A673 (cell line): ENCODE measurements at regions not wholly inside any gene's neighbourhood (a gene's known extent, or its start where the extent isn't known, plus 50 kb on each side); places are given as distances from the start of the nearest gene placed in this dataset.

ENCODE experiments used
- BruUV-seq: library from RNA; stranded (reverse); fragments of 400-500 nt; replicated peaks from 2 replicates; lab custom pipeline; 2021; lab: Mats Ljungman, UMichigan
- CTCF ChIA-PET: fragments of 300-600 bp; sonication (Branson Sonifier 250); formaldehyde crosslinking; loops from one replicate; lab custom pipeline; 2022; ENCODE audit warnings: antibody characterized with exemption; lab: Charles Lee
- POLR2A ChIA-PET: fragments of 300-600 bp; sonication (Branson Sonifier 250); formaldehyde crosslinking; loops from one replicate; lab custom pipeline; 2022; ENCODE audit warnings: antibody characterized with exemption; ENCODE audit not compliant: low non-redundant PET; lab: Charles Lee
- DNase-seq: peaks from one replicate; pipeline ENCODE4 v3.0.0-alpha.2; 2015; ENCODE audit warnings: low spot score
- H3K27ac ChIP-seq: fragments of 200-600 bp; sonication (generic); 2 replicates; pipeline ENCODE4 v1.5.1; 2016; ENCODE audit warnings: mixed run types, low read depth, mild to moderate bottlenecking, mixed read lengths, antibody characterized with exemption, low read length; ENCODE audit not compliant: poor library complexity, severe bottlenecking
- H3K27me3 ChIP-seq: fragments of 200-600 bp; sonication (generic); replicated peaks from 2 replicates; pipeline ENCODE4 v1.6.1; 2017; ENCODE audit warnings: mixed run types, low read depth, mild to moderate bottlenecking, mixed read lengths, antibody characterized with exemption, low read length; ENCODE audit not compliant: insufficient read depth, poor library complexity
- H3K36me3 ChIP-seq: fragments of 200-600 bp; sonication (generic); 2 replicates; pipeline ENCODE4 v1.6.1; 2016; ENCODE audit warnings: mixed run types, mild to moderate bottlenecking, mixed read lengths, antibody characterized with exemption, low read length; ENCODE audit not compliant: insufficient read depth, poor library complexity, severe bottlenecking
- H3K4me1 ChIP-seq: fragments of 200-600 bp; sonication (generic); 2 replicates; pipeline ENCODE4 v1.6.1; 2017; ENCODE audit warnings: mixed run types, mild to moderate bottlenecking, mixed read lengths, antibody characterized with exemption, low read length; ENCODE audit not compliant: insufficient read depth, poor library complexity, severe bottlenecking
- H3K4me3 ChIP-seq: fragments of 200-600 bp; sonication (generic); 2 replicates; pipeline ENCODE4 v1.5.1; 2016; ENCODE audit warnings: low read depth, mixed run types, mild to moderate bottlenecking, mixed read lengths, low read length; ENCODE audit not compliant: poor library complexity, severe bottlenecking
- H3K9me3 ChIP-seq: fragments of 200-600 bp; sonication (generic); 2 replicates; pipeline ENCODE4 v1.6.1; 2016; ENCODE audit warnings: mixed run types, low read depth, mild to moderate bottlenecking, mixed read lengths, antibody characterized with exemption, low read length; ENCODE audit not compliant: poor library complexity, severe bottlenecking
- CTCF ChIP-seq: fragments of 300-800, 200-600 bp; sonication (generic); conservative IDR thresholded peaks from 2 replicates; pipeline ENCODE4 v1.5.1; 2017; ENCODE audit warnings: low read depth, mild to moderate bottlenecking, antibody characterized with exemption, low read length, moderate library complexity, mixed read lengths
- EZH2 ChIP-seq: fragments of 200-600 bp; sonication (generic); IDR thresholded peaks from 2 replicates; pipeline ENCODE4 v1.6.1; 2017; ENCODE audit warnings: borderline replicate concordance, low read depth, mild to moderate bottlenecking, mixed read lengths, antibody characterized with exemption, low read length; ENCODE audit not compliant: poor library complexity, severe bottlenecking
- intact Hi-C: fragments of 100-400 bp; cut with micrococcal nuclease; formaldehyde crosslinking; loops from one replicate; pipeline ENCODE4 v1.10.0; 2022; ENCODE audit not compliant: unreplicated experiment

- CTCF ChIA-PET: no interaction called here
- Histone ChIP-seq H3K27me3 (no peaks in the 10 kb centered on the region), H3K9me3 (no peaks in the 10 kb centered on the region), H3K4me1 (peaks cover 5% of the 10 kb centered on the region), H3K27ac (no peak overlapping the region), H3K36me3 (no peaks in the 10 kb centered on the region), H3K4me3 (no peak overlapping the region)
- intact Hi-C loops: no loop called here
- no peak for TF ChIP-seq EZH2
- TF ChIP-seq CTCF: no peak
- POLR2A ChIA-PET: no interaction called here
- no TSS peak for BruUV-seq
- DNase-seq: no peak
Measured at GRCh38 chr6:54002116-54002515, 109.1 kb upstream of the MLIP start.

- no peak for TF ChIP-seq EZH2
- no peak for TF ChIP-seq CTCF
Measured at GRCh38 chr6:54003316-54003715, 107.9 kb upstream of the MLIP start.

GRCh38 chr6:54008589-54008988, 102.7 kb upstream of the MLIP start:
- intact Hi-C loops: no loop called here
- DNase-seq: no peak
- Histone ChIP-seq H3K36me3 (no peaks in the 10 kb centered on the region), H3K4me1 (no peaks in the 10 kb centered on the region), H3K9me3 (no peaks in the 10 kb centered on the region), H3K4me3 (no peak overlapping the region), H3K27me3 (no peaks in the 10 kb centered on the region), H3K27ac (no peak overlapping the region)
- BruUV-seq: no TSS peak
- CTCF ChIA-PET: no interaction called here
- POLR2A ChIA-PET: no interaction called here
- no peak for TF ChIP-seq CTCF

More at GRCh38 chr6:54003316-54003715, 107.9 kb upstream of the MLIP start:
- ChIA-PET POLR2A (no interaction called here), CTCF (no interaction called here)
- Histone ChIP-seq H3K36me3 (no peaks in the 10 kb centered on the region), H3K27me3 (no peaks in the 10 kb centered on the region), H3K4me3 (no peak overlapping the region), H3K27ac (no peak overlapping the region), H3K9me3 (no peaks in the 10 kb centered on the region), H3K4me1 (peaks cover 5% of the 10 kb centered on the region)
- no peak for DNase-seq
- intact Hi-C loops: no loop called here
- BruUV-seq: no TSS peak
